Cardiac muscle cell (in vitro differentiated cells and primary cell): ENCODE measurements at regions not wholly inside any gene's neighbourhood (a gene's known extent, or its start where the extent isn't known, plus 50 kb on each side); places are given as distances from the start of the nearest gene placed in this dataset.
"Not testable (repeated sequence)": the region's sequence is repeated elsewhere in the genome, so short reads cannot be mapped to it uniquely, and the experiment has no call there.

ENCODE experiments used
- DNase-seq, 2 donors: peaks; one replicate each; pipeline versions ENCODE4 v3.0.0 to v3.0.0-alpha.2; 2010 to 2017; ENCODE audit warnings: low read depth in 1 of 2, low spot score in 1 of 2
- H3K27ac ChIP-seq: fragments of 200-600 bp; sonication (generic); 2 replicates; pipeline ENCODE4 v1.5.1; 2016
- H3K27me3 ChIP-seq: fragments of 200-600 bp; sonication (generic); 2 replicates; pipeline ENCODE4 v1.6.0; 2016; ENCODE audit warnings: control low read depth
- H3K36me3 ChIP-seq: fragments of 200-600 bp; sonication (generic); 2 replicates; pipeline ENCODE4 v1.5.1; 2016; ENCODE audit warnings: control low read depth
- H3K4me1 ChIP-seq: fragments of 200-600 bp; sonication (generic); 2 replicates; pipeline ENCODE4 v1.8.1; 2017; ENCODE audit warnings: low read depth, mild to moderate bottlenecking, mixed run types
- H3K4me3 ChIP-seq: fragments of 200-600 bp; sonication (generic); 2 replicates; pipeline ENCODE4 v1.5.1; 2016; ENCODE audit warnings: mild to moderate bottlenecking
- H3K9me3 ChIP-seq: fragments of 200-600 bp; sonication (generic); 2 replicates; pipeline ENCODE4 v1.5.1; 2017; ENCODE audit warnings: low read depth, mild to moderate bottlenecking, control low read depth
- TF ChIP-seq, protein P1 (sequence below): IDR thresholded peaks from 2 replicates; pipeline ENCODE4 v1.5.1; 2012; ENCODE audit warnings: low read depth, mild to moderate bottlenecking, low read length

- Histone ChIP-seq H3K27me3 (no peaks in the 10 kb centered on the region), H3K36me3 (no peaks in the 10 kb centered on the region), H3K4me3 (no peak overlapping the region), H3K4me1 (no peaks in the 10 kb centered on the region), H3K9me3 (no peaks in the 10 kb centered on the region), H3K27ac (no peak overlapping the region)
- TF ChIP-seq, protein P1, sequence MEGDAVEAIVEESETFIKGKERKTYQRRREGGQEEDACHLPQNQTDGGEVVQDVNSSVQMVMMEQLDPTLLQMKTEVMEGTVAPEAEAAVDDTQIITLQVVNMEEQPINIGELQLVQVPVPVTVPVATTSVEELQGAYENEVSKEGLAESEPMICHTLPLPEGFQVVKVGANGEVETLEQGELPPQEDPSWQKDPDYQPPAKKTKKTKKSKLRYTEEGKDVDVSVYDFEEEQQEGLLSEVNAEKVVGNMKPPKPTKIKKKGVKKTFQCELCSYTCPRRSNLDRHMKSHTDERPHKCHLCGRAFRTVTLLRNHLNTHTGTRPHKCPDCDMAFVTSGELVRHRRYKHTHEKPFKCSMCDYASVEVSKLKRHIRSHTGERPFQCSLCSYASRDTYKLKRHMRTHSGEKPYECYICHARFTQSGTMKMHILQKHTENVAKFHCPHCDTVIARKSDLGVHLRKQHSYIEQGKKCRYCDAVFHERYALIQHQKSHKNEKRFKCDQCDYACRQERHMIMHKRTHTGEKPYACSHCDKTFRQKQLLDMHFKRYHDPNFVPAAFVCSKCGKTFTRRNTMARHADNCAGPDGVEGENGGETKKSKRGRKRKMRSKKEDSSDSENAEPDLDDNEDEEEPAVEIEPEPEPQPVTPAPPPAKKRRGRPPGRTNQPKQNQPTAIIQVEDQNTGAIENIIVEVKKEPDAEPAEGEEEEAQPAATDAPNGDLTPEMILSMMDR, result no peak
- DNase-seq, result no peak
Measured at GRCh38 chrX:1815456-1816175, 200.8 kb downstream of the ASMT start.

- not testable (repeated sequence) for DNase-seq, H3K27ac ChIP-seq, H3K36me3 ChIP-seq
Measured at GRCh38 chrX:1816387-1816982, 201.6 kb downstream of the ASMT start.

DNA sequence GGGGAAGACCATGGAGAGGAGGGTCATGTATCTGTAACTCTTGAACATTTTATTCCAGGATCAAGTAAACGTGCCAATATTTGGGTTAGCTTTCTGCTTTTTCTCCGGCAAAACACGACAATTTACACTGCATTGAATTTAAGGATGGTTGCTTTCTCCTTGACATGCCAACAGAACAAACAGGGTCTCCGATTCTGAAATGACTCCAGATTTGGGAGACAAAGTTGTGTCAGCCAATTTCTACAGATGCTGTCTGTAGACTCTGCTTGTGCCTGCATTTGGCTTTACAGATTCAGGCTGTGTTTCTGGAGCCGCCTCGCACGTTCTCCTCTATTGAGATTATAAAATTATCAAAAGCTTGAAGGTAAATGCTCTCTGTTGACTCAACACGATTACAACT is 207.0 kb downstream of the ASMT start:
- Histone ChIP-seq H3K27me3 (no peaks in the 10 kb centered on the region), H3K9me3 (no peaks in the 10 kb centered on the region), H3K36me3 (no peaks in the 10 kb centered on the region), H3K27ac (no peak overlapping the region), H3K4me3 (no peak overlapping the region), H3K4me1 (no peaks in the 10 kb centered on the region)
- no peak for DNase-seq
- TF ChIP-seq, protein P1, result no peak

More at GRCh38 chrX:1816387-1816982, 201.6 kb downstream of the ASMT start:
- H3K4me3 ChIP-seq, H3K27me3 ChIP-seq, H3K9me3 ChIP-seq, H3K4me1 ChIP-seq: not testable (repeated sequence)

GRCh38 chrX:1824855-1825254 is 210.0 kb downstream of the ASMT start:
- Histone ChIP-seq H3K4me1 (no peaks in the 10 kb centered on the region), H3K27me3 (no peaks in the 10 kb centered on the region), H3K27ac (no peak overlapping the region), H3K9me3 (no peaks in the 10 kb centered on the region), H3K4me3 (no peak overlapping the region), H3K36me3 (no peaks in the 10 kb centered on the region)
- TF ChIP-seq, protein P1, result no peak
- DNase-seq, result no peak

DNA sequence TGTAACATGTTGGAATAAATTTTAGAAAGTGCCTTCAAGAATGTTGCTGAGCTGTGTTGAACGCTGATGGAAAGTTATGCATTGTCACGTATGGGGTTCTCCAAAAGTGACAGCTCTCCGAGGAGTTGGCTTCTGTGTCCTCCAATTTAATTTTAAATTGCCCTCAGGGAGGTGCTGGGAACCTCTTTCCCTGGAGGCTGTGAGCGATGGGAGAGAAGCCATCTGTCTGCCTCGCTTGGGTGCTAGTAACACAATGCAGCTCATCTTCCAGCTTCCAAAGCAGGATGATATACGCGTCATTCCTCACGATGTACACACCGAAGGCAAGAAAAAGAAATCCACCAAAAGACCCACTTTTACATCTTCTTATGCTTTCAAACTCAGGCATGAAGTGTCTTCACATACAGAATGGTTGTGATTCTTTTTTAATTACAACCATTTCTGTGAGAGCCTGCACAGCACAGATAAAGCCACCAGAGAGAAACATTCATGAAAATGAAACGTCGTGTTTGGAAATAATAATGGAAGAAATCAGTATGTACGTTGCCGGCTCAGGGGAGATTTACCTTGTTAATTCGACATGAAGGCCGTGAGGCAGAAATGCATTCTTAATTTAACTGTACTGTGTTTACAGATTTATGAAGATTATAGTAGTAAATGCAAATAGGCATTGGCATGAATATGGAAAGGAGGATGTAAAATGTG is 218.9 kb downstream of the ASMT start:
- no peak overlapping the region for H3K4me3 ChIP-seq
- TF ChIP-seq, protein P1, result no peak
- no peak for DNase-seq
- no peaks in the 10 kb centered on the region for H3K36me3 ChIP-seq
- H3K4me1 ChIP-seq, result no peaks in the 10 kb centered on the region
- H3K27ac ChIP-seq, result no peak overlapping the region
- H3K9me3 ChIP-seq, result no peaks in the 10 kb centered on the region
- no peaks in the 10 kb centered on the region for H3K27me3 ChIP-seq

GRCh38 chrX:1835056-1835455 is 220.2 kb downstream of the ASMT start:
- no peaks in the 10 kb centered on the region for H3K4me1 ChIP-seq

More at GRCh38 chrX:1835056-1835455, 220.2 kb downstream of the ASMT start:
- Histone ChIP-seq H3K9me3 (no peaks in the 10 kb centered on the region), H3K27ac (no peak overlapping the region), H3K36me3 (no peaks in the 10 kb centered on the region), H3K4me3 (no peak overlapping the region), H3K27me3 (no peaks in the 10 kb centered on the region)
- TF ChIP-seq, protein P1, result no peak
- no peak for DNase-seq
